IMR-90 (cell line): ENCODE measurements at regions not wholly inside any gene's neighbourhood (a gene's known extent, or its start where the extent isn't known, plus 50 kb on each side); places are given as distances from the start of the nearest gene placed in this dataset.
A peak's percentile ranks its signal among the peaks of the same experiment; 100 is the strongest.

Experiments used
- CEBPB ChIP-seq: IDR thresholded peaks from 2 replicates; pipeline ENCODE4 v1.6.1; 2012; ENCODE audit warnings: low read depth, low read length, improper control_type of control experiment
- FOS ChIP-seq: fragments of 150-350 bp; IDR thresholded peaks from 2 replicates; pipeline ENCODE4 v1.6.1; 2016; ENCODE audit warnings: low read depth, low read length
- MXI1 ChIP-seq: IDR thresholded peaks from 2 replicates; pipeline ENCODE4 v1.6.1; 2012; ENCODE audit warnings: low read depth, mild to moderate bottlenecking, low read length, moderate library complexity, borderline replicate concordance
- NFE2L2 ChIP-seq: fragments of 150-350 bp; IDR thresholded peaks from 2 replicates; pipeline ENCODE4 v1.6.1; 2016; ENCODE audit warnings: low read depth, mild to moderate bottlenecking, low read length
- POLR2A ChIP-seq: IDR thresholded peaks from 2 replicates; pipeline ENCODE4 v1.6.1; 2012; ENCODE audit warnings: mild to moderate bottlenecking, low read depth, low read length
- RAD21 ChIP-seq: IDR thresholded peaks from 2 replicates; pipeline ENCODE4 v1.6.1; 2012; ENCODE audit warnings: low read length, improper control_type of control experiment
- RCOR1 ChIP-seq: IDR thresholded peaks from 2 replicates; pipeline ENCODE4 v1.6.1; 2012; ENCODE audit warnings: mild to moderate bottlenecking, low read length, improper control_type of control experiment; ENCODE audit not compliant: insufficient replicate concordance
- RFX5 ChIP-seq: IDR thresholded peaks from 2 replicates; pipeline ENCODE4 v1.8.0; 2012; ENCODE audit warnings: low read depth, mild to moderate bottlenecking, low read length, moderate library complexity
- USF2 ChIP-seq: fragments of 150-350 bp; IDR thresholded peaks from 2 replicates; pipeline ENCODE4 v1.6.1; 2017; ENCODE audit warnings: mild to moderate bottlenecking, antibody characterized with exemption, low read length, low read depth
- TF ChIP-seq, protein P1 (sequence below): conservative IDR thresholded peaks from 2 replicates; pipeline ENCODE4 v1.5.1; 2012; ENCODE audit warnings: mild to moderate bottlenecking, low read depth, low read length, improper control_type of control experiment

GRCh38 chr3:117657278-117657677 lies 947.7 kb downstream of the TUSC7 start:
- TF ChIP-seq FOS (no peak), POLR2A (no peak), RAD21 (no peak), MXI1 (no peak), RFX5 (no peak), RCOR1 (no peak), NFE2L2 (peak; percentile 84), CEBPB (no peak), USF2 (no peak)
- TF ChIP-seq, protein P1, sequence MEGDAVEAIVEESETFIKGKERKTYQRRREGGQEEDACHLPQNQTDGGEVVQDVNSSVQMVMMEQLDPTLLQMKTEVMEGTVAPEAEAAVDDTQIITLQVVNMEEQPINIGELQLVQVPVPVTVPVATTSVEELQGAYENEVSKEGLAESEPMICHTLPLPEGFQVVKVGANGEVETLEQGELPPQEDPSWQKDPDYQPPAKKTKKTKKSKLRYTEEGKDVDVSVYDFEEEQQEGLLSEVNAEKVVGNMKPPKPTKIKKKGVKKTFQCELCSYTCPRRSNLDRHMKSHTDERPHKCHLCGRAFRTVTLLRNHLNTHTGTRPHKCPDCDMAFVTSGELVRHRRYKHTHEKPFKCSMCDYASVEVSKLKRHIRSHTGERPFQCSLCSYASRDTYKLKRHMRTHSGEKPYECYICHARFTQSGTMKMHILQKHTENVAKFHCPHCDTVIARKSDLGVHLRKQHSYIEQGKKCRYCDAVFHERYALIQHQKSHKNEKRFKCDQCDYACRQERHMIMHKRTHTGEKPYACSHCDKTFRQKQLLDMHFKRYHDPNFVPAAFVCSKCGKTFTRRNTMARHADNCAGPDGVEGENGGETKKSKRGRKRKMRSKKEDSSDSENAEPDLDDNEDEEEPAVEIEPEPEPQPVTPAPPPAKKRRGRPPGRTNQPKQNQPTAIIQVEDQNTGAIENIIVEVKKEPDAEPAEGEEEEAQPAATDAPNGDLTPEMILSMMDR = no peak
